Testis (tissue), 2 donors: ENCODE measurements at regions not wholly inside any gene's neighbourhood (a gene's known extent, or its start where the extent isn't known, plus 50 kb on each side); places are given as distances from the start of the nearest gene placed in this dataset.

Experiments
- CTCF ChIP-seq, 3 experiments: fragments of 450-650 bp in 2 of 3; fragments of 200-600 bp in 1 of 3; sonication (generic) in 1 of 3; IDR thresholded peaks; one replicate each; pipeline ENCODE4 v1.5.1; 2016 to 2019; ENCODE audit warnings: antibody characterized with exemption in 3 of 3, mild to moderate bottlenecking in 2 of 3, moderate library complexity in 1 of 3
- POLR2A ChIP-seq: fragments of 450-650 bp; IDR thresholded peaks from one replicate; pipeline ENCODE4 v1.6.1; 2017; ENCODE audit warnings: antibody characterized with exemption, mild to moderate bottlenecking, moderate library complexity

- no peak for TF ChIP-seq CTCF (IDR thresholded peaks at IDR 0.05)
- no peak for TF ChIP-seq POLR2A
Observed at GRCh38 chr13:71977028-71977427, 110.0 kb upstream of the DACH1 start.
